HG03039 (cell line): ENCODE measurements at regions not wholly inside any gene's neighbourhood (a gene's known extent, or its start where the extent isn't known, plus 50 kb on each side); places are given as distances from the start of the nearest gene placed in this dataset.
A peak's percentile ranks its signal among the peaks of the same experiment; 100 is the strongest.

Experiments
- ATAC-seq: cut with Tn5 transposase; IDR thresholded peaks from one replicate; pipeline ENCODE4 v1.9.1; 2021; ENCODE audit warnings: mild to moderate bottlenecking, moderate library complexity; ENCODE audit not compliant: unreplicated experiment

GRCh38 chr5:34480810-34481528 is 175.2 kb upstream of the RAI14 start:
- ATAC-seq: no peak

- ATAC-seq: no peak
Measured at GRCh38 chr5:34483442-34484033, 172.6 kb upstream of the RAI14 start.

- no peak for ATAC-seq
Measured at GRCh38 chr5:34484216-34484920, 171.8 kb upstream of the RAI14 start.

- ATAC-seq: no peak
Measured at GRCh38 chr5:34485768-34486030, 170.4 kb upstream of the RAI14 start.

- ATAC-seq: no peak
Measured at GRCh38 chr5:34486160-34486848, 169.8 kb upstream of the RAI14 start.

GRCh38 chr5:34486849-34487158 is 169.3 kb upstream of the RAI14 start:
- ATAC-seq: no peak

DNA sequence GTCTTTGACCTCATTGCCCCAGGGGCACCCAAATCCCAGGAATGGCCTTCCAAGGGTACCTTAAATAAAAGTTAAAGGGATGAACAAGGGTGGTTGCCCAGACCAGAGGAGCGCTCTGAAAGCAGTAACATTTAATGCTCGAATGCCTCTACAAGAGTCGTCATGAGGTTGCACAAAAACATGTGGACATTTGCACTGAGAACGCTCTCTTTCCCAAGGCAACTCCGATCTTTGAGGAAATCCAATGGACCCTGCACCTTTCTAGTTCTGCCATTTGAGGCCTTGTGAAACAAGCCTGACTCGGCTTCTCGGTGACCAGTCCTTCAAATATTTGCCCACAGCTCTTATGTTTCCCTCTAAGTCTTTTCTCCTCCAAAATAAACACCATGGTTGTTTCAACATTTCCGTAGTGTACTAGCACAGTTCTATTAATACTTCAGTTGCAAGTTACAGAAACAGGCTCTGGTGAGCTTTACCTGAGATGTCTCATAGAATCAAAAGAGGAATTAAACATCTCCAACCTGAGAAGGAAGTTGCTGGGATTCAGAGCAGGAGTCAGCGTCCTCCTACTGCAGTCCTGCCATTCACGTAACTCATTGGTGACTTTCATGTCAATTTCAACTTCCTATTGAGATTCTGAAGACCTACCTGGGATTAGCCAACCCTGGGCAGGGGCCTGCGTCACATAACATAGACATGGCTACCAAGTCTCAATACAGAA is 168.8 kb upstream of the RAI14 start:
- no peak for ATAC-seq

GRCh38 chr5:34487956-34488355 is 168.2 kb upstream of the RAI14 start:
- no peak for ATAC-seq

GRCh38 chr5:34488984-34489383 is 167.1 kb upstream of the RAI14 start:
- ATAC-seq: no peak

- no peak for ATAC-seq
Measured at GRCh38 chr5:34490506-34491250, 165.4 kb upstream of the RAI14 start.

DNA sequence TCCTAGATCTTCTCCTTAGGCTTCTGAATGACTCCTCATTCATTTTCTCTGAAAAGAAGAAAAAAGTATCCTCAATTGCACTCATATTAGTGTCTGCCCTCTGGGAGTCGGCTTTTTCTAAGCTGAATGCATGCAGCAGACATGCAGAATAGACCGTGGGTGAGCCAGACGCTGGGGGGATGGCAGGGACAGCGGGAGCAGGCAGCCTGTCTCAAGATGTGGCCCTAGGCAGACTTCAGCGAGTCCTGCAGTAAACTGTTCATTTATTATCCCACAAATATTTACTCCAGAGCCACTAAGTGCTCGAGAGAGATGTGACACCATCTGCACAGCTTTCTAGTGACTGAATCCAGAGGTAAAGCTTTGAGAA is 164.9 kb upstream of the RAI14 start:
- ATAC-seq: no peak

DNA sequence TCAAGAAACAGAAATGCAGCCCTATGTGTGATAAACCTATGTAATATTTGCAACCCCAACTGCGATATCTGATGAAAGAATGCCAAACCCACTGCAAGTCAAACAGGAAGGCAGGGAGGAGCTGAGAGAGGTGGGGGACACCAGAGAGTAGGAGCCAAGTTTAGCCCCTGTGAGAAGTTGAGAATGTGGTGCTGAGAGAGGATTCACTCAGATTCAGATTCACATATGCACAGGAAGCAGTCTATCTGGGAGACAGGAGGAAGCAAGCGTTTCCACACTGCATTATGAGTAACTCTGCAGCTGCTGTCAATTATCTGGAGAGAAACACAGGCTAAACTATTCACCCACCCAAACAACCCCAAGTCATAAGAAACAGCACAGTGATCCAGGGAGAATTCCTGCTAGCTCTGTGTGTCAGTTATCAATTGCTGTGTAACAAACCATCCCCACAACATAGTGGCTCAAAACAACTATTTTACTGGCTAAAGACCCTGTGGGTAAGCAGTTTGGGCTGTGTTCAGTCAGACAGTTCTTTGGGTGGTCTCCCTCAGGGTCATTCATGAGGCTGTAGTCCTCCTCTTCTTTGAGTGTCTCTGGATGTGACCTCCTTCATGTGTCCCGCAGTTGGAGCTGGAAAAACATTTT is 161.9 kb upstream of the RAI14 start:
- ATAC-seq: no peak

GRCh38 chr5:34495178-34495577 is 160.9 kb upstream of the RAI14 start:
- no peak for ATAC-seq

GRCh38 chr5:34496260-34496691 is 159.9 kb upstream of the RAI14 start:
- ATAC-seq: no peak

- ATAC-seq: no peak
Measured at GRCh38 chr5:34496701-34497469, 159.2 kb upstream of the RAI14 start.

DNA sequence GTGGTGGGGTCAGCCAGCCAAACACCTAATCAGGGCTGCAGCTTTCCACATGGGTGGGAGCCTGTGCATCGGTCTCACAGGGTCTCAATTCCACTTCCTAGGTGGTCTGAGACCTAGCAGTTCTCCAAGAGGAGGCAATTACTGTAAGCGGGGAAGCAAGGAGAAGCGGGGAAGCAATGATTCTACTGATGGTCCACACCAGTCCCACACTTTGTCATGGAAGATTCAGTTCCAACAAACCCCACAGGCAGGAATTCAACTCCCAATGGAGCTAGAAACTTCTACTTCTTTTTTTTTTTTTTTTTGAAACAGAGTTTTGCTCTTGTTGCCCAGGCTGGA is 158.7 kb upstream of the RAI14 start:
- no peak for ATAC-seq

DNA sequence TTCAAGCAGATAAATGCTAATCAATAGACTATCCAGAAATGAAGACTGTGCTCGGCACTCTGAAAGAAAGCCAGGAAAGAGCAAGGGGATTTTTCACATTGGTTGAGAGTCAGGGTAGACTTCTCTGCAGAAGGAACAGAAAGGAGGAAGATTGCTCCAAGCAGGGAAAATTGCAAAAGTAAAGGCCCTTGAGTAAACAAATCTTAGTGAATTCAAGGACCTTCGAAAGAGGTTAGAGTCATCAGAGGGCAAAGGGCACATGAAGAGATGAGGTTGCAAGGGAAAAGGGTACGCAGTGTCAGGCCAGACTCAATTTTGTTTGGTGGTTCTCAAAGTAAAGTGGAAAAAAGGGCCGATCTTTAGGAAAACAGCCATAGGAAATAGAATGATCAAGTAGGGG is 157.6 kb upstream of the RAI14 start:
- no peak for ATAC-seq

DNA sequence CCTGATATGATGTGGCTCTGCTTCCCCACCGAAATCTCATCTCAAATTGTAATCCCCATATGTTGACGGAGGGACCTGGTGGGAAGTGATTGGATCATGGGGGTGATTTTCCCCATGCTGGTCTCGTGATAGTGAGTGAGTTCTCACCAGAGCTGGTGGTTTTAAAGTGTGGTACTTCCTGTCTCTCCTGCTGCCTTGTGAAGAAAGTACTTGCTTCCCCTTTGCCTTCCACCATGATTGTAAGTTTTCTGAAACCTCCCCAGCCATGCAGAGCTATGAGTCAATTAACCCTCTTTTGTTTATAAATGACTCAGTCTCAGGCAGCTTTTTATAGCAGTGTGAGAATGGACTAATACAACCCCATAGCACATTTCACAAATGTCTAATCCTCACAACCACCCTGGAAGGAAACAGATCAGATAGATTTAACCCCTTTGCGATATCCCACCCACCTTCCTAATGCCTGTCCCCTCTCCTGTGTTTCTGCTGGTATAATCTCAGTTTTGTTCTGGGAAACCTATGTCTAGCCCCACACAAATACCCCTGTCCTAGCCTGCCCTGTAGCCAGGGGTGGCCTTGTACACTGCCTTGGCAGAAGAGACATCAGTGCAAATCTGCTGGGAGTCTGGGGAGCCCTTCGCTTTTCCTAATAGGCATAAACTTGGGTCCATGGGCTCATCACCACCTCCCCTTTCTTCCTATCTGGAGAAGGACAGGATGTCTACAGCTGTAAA is 157.0 kb upstream of the RAI14 start:
- peak; percentile 94 for ATAC-seq

- ATAC-seq: no peak
Measured at GRCh38 chr5:34500236-34500847, 155.8 kb upstream of the RAI14 start.
